IPS DF 6.9 (cell line): ENCODE measurements at regions not wholly inside any gene's neighbourhood (a gene's known extent, or its start where the extent isn't known, plus 50 kb on each side); places are given as distances from the start of the nearest gene placed in this dataset.

ENCODE experiments used
- DNase-seq: peaks from one replicate; pipeline ENCODE4 v3.0.0-alpha.2; 2013; ENCODE audit warnings: low read depth, low spot score
- H3K27ac ChIP-seq: one replicate; pipeline ENCODE4 v1.5.1; 2013; ENCODE audit warnings: low read length, control low read depth
- H3K27me3 ChIP-seq: 2 replicates; pipeline ENCODE4 v1.6.1; 2013; ENCODE audit warnings: mild to moderate bottlenecking, low read length; ENCODE audit not compliant: control insufficient read depth, insufficient read depth
- H3K36me3 ChIP-seq: 2 replicates; pipeline ENCODE4 v1.6.1; 2013; ENCODE audit warnings: low read length; ENCODE audit not compliant: control insufficient read depth, insufficient read depth
- H3K4me1 ChIP-seq: 2 replicates; pipeline ENCODE4 v1.6.1; 2013; ENCODE audit warnings: low read length; ENCODE audit not compliant: control insufficient read depth, insufficient read depth
- H3K4me3 ChIP-seq: 2 replicates; pipeline ENCODE4 v1.5.1; 2013; ENCODE audit warnings: mild to moderate bottlenecking, low read length
- H3K9me3 ChIP-seq: 2 replicates; pipeline ENCODE4 v1.6.1; 2013; ENCODE audit warnings: low read length, inconsistent platforms; ENCODE audit not compliant: control insufficient read depth, insufficient read depth
- WGBS: extraction: QIAGEN DNeasy Blood & Tissue Kit; methylation state at CpG from one replicate; pipeline ENCODE4 v1.1.7; 2013; ENCODE audit warnings: mixed read lengths, missing lambda C conversion rate; ENCODE audit not compliant: insufficient read length, insufficient coverage; 5-methylcytosine and 5-hydroxymethylcytosine counted together

DNA sequence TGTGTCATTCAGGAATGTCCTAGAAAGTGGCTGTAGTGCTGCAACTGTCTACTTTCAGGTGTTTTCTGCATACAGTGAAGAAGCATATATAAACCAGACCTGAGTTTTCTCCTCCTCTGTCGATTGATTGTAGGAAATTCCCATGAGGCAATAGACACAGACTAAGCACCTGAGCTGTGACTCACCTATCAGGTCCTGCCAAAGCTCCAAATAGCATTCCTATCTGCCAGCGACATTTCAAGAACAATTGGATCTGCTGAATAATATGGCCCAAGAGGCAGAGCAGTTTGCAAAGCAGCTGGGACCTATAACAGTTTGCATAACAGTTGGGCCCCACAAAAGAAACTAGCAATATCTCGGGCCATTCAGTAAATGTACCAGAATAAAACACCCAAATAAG is 360.4 kb downstream of the HAO1 start:
- H3K27ac ChIP-seq: no peak overlapping the region

DNA sequence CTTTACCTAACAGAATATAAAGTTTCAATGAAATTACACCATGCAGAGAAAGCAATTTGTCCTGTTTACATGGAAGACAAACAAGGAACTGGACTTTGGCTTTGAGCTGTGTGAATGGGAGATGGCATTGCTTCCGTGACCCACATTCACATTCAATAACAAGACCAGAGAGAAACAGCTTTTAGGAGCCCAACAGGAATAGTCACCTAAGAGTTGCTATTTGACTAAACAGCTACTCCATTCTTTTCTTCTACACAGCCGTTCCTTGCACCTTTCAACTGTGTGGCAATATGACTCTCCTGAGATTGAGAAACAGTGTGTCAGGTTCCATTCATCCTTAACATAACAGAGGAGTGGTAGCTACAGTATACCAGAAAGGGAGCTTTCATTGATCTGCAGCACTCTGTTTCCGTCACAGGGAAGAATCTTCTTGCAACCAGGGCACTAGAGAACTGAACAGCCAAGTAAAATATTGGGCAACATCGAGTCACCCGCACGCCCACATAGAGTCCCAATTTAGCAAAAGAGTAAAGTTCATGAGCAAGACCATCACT is 355.1 kb downstream of the HAO1 start:
- no CpG with 5 or more reads among the region's 6 CpGs for WGBS
- no peak overlapping the region for H3K27ac ChIP-seq
- H3K4me3 ChIP-seq: no peak overlapping the region
- no peaks in the 10 kb centered on the region for H3K36me3 ChIP-seq
- DNase-seq: no peak
- H3K9me3 ChIP-seq: no peaks in the 10 kb centered on the region
- no peaks in the 10 kb centered on the region for H3K4me1 ChIP-seq
- no peaks in the 10 kb centered on the region for H3K27me3 ChIP-seq

More for the DNA sequence above, 360.4 kb downstream of the HAO1 start:
- Histone ChIP-seq H3K27me3 (no peaks in the 10 kb centered on the region), H3K36me3 (no peaks in the 10 kb centered on the region), H3K4me1 (no peaks in the 10 kb centered on the region), H3K9me3 (no peaks in the 10 kb centered on the region), H3K4me3 (no peak overlapping the region)
- WGBS: no CpG with 5 or more reads among the region's 3 CpGs
- no peak for DNase-seq

DNA sequence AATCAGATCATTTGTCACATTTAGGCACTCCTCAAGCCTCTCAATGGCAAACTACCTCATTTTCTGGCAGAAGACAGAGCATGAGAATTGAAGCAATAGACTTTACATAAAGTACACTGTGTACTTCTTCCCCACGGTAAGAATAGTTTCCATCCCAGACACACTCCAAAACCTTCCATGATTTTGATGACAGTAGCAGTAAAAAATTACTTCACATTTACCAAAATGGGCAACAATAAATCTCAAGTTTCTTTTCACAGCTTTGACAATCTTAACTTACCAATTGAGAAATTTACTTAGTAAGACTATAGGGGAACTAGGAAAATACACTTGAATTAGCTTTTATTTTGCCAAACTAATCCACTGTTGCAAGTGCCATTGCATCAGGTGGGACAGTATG is 353.8 kb downstream of the HAO1 start:
- Histone ChIP-seq H3K36me3 (no peaks in the 10 kb centered on the region), H3K4me3 (no peak overlapping the region), H3K4me1 (no peaks in the 10 kb centered on the region), H3K27ac (no peak overlapping the region), H3K27me3 (no peaks in the 10 kb centered on the region), H3K9me3 (no peaks in the 10 kb centered on the region)
- DNase-seq: no peak
- WGBS: no CpG with 5 or more reads among the region's 1 CpG

DNA sequence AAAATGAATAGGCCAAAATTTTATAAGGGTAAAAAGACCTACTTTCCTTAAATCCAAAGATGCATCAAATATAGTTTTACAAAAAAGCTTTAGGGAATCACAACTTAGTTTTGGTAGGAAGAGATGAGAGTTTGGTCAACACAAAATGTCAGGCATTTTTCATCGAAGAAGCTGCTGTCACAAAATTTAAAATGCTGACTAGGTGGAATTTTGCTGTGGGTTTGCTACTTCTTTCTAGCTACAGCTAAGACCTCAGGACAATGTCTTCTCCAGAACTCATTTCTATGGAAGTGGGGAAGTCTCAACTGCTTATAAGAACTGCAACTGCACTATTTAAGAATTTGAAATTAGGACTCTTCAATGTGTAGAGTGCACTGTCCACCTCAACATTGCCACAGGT is 351.1 kb downstream of the HAO1 start:
- no CpG with 5 or more reads among the region's 1 CpG for WGBS
- Histone ChIP-seq H3K4me3 (no peak overlapping the region), H3K36me3 (no peaks in the 10 kb centered on the region), H3K27ac (no peak overlapping the region), H3K4me1 (no peaks in the 10 kb centered on the region; the same call in 1 of the 2 replicates), H3K27me3 (no peaks in the 10 kb centered on the region), H3K9me3 (no peaks in the 10 kb centered on the region)
- DNase-seq: no peak

DNA sequence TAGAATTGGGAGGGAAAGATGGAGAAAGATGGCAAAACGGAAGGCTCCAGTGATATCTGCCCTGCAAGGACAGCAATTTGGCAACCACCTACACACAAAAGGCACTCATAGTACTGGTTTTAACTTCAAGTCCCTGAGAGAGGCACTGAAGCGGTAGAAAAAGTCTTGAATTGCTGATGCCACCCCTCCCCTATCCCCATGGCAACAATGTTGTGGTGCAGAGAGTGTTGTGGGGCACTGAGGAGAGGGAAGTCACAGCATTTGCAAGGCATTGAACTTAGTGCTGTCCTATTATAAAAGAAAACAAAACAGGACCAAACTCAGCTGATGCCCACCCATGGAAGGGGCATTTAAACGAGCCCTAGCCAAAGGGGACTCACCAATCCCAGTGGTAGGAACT is 343.7 kb downstream of the HAO1 start:
- no CpG with 5 or more reads among the region's 3 CpGs for WGBS
- Histone ChIP-seq H3K27me3 (no peaks in the 10 kb centered on the region), H3K4me1 (peaks cover 1% of the 10 kb centered on the region), H3K27ac (no peak overlapping the region), H3K4me3 (no peak overlapping the region), H3K36me3 (no peaks in the 10 kb centered on the region), H3K9me3 (no peaks in the 10 kb centered on the region)
- DNase-seq: peak; percentile 13

DNA sequence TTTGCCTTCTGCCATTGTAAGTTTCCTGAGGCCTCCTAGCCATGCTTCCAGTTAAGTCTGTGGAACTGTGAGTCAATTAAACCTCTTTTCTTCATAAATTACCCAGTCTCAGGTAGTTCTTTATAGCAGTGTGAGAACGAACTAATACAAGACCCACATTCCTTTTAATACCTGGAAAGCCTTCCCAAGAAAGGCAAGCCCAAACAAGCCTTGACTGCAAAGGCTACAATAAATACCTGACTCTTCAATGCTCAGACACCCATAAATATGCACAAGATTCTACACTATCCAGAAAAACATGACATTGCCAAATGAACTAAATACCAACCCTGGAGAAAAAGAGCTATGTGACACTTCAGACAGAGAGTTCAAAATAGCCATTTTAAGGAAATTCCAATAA is 338.8 kb downstream of the HAO1 start:
- Histone ChIP-seq H3K4me1 (peaks cover under 1% of the 10 kb centered on the region; the same call in 1 of the 2 replicates), H3K27me3 (no peaks in the 10 kb centered on the region), H3K9me3 (no peaks in the 10 kb centered on the region), H3K4me3 (no peak overlapping the region), H3K36me3 (no peaks in the 10 kb centered on the region), H3K27ac (no peak overlapping the region)
- no peak for DNase-seq
- no CpG with 5 or more reads among the region's 1 CpG for WGBS

DNA sequence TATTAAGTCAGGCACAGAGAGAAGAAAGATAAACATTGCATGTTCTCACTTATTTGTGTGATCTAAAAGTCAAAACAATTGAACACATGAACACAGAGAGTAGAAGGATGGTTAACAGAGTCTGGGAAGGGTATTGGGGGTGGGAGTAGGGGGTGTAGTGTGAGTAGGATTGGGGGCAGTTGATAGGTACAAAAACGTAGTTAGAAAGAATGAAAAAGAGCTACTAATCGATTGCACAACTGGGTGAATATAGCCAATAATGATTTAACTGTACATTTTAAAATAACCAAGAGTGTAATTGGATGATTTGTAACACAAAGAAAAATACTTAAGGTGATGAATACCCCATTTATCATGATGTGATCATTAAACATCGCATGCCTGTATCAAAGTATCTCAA is 333.3 kb downstream of the HAO1 start:
- WGBS: 100% methylated on average over 1 of the region's 3 CpGs
- Histone ChIP-seq H3K36me3 (no peaks in the 10 kb centered on the region), H3K4me3 (no peak overlapping the region)

DNA sequence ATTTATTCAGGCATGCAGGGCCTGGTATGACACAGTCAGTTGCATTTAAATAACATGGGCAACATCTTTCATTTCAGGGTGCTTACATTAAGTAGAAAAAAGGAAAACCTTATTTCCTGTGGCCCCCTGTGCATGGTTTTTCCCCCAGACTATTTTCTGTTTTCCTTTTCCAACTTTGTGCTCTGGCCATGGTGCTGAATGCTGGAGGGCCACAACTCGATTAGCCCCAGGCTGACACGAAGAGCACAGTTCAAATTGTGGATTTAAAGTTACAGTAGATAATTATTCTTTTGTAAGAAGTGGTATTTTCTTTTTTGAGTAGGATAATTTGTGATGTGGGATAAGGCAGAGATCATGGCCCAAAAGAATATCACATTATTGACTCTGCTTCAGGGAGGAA is 332.0 kb downstream of the HAO1 start:
- no CpG with 5 or more reads among the region's 2 CpGs for WGBS
- Histone ChIP-seq H3K4me3 (no peak overlapping the region), H3K27ac (no peak overlapping the region), H3K36me3 (no peaks in the 10 kb centered on the region), H3K4me1 (no peaks in the 10 kb centered on the region), H3K9me3 (no peaks in the 10 kb centered on the region), H3K27me3 (no peaks in the 10 kb centered on the region)
- DNase-seq: no peak

More for the DNA sequence above, 333.3 kb downstream of the HAO1 start:
- no peak for DNase-seq
- Histone ChIP-seq H3K27ac (no peak overlapping the region), H3K4me1 (no peaks in the 10 kb centered on the region), H3K9me3 (no peaks in the 10 kb centered on the region), H3K27me3 (no peaks in the 10 kb centered on the region)

DNA sequence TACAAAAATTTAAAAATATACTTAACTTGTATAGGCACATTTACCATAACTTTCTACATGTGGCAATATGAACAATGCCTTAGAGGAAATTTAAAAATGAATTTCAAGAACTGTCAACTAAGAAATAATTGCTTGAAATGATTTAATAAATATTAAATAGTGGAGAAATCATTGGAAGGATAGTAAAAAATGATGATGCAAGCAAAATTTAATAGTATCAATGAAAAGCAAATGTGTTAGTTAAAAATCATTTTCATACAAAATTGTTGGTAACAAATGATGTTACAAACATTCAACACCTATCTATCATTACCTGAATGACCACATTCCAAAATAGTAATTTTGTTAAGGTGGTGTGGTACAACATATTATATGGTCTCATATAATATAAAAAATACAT is 331.0 kb downstream of the HAO1 start:
- no peak for DNase-seq
- H3K9me3 ChIP-seq: no peaks in the 10 kb centered on the region
- no peaks in the 10 kb centered on the region for H3K27me3 ChIP-seq
- H3K36me3 ChIP-seq: no peaks in the 10 kb centered on the region
- no peak overlapping the region for H3K27ac ChIP-seq
- H3K4me3 ChIP-seq: no peak overlapping the region
- H3K4me1 ChIP-seq: no peaks in the 10 kb centered on the region

DNA sequence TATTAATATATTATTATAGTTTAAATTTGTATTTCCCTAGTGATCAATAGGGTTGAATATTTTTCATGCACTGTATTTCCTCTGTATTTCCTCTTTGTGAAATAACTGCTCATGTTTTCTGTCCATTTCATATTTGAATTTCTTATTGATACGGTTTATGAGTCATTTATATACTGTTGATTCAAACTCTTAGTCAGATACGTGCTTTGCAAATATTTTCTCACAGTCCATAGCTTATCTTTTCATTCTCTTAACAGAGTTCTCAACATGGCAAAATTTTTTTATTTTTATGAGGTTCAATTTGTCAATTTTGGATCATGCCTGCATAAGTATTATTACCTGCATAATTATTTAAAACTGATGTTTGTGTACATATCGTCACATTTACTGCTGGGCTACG is 329.6 kb downstream of the HAO1 start:
- no CpG with 5 or more reads among the region's 4 CpGs for WGBS
- no peaks in the 10 kb centered on the region for H3K27me3 ChIP-seq
- no peaks in the 10 kb centered on the region for H3K36me3 ChIP-seq
- no peaks in the 10 kb centered on the region for H3K4me1 ChIP-seq
- H3K9me3 ChIP-seq: no peaks in the 10 kb centered on the region
- no peak overlapping the region for H3K27ac ChIP-seq
- no peak overlapping the region for H3K4me3 ChIP-seq
- no peak for DNase-seq

DNA sequence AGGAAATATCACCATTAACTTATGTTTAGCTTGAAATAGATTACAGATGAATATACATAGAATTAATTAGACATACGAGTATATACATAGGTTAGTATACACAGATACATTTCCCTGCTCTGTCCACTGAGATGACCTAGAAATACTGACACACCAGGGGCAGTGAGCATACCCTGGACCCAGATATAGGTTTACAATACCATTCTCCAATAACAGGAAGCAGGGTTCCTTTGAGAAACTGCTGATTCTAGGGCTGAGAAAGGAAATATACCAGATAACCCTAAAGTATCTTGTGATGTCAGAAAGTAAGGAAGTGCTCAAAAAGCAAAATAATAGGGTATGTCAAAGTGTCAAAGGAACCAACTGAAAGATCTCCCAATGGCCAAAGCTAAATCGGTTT is 322.5 kb downstream of the HAO1 start:
- H3K27ac ChIP-seq: no peak overlapping the region
- no peaks in the 10 kb centered on the region for H3K27me3 ChIP-seq
- H3K36me3 ChIP-seq: no peaks in the 10 kb centered on the region
- H3K9me3 ChIP-seq: no peaks in the 10 kb centered on the region
- H3K4me3 ChIP-seq: no peak overlapping the region
- DNase-seq: no peak
- WGBS: no CpG with 5 or more reads among the region's 2 CpGs
- no peaks in the 10 kb centered on the region for H3K4me1 ChIP-seq
